Transverse colon (tissue), 4 donors: ENCODE measurements at regions not wholly inside any gene's neighbourhood (a gene's known extent, or its start where the extent isn't known, plus 50 kb on each side); places are given as distances from the start of the nearest gene placed in this dataset.

Experiments used
- DNase-seq: peaks from one replicate; pipeline ENCODE4 v3.0.0-alpha.2; 2019
- H3K27ac ChIP-seq, 4 donors: fragments of 200-600 bp; sonication (generic); 2 replicates each; pipeline ENCODE4 v1.5.1; 2016 to 2018; ENCODE audit warnings: inconsistent platforms in 4 of 4
- H3K27me3 ChIP-seq: fragments of 200-600 bp; sonication (generic); 2 replicates; pipeline ENCODE4 v1.5.1; 2017; ENCODE audit warnings: inconsistent platforms
- H3K36me3 ChIP-seq, 4 donors: fragments of 200-600 bp; sonication (generic); 2 replicates each; pipeline ENCODE4 v1.5.1; 2017 to 2019; ENCODE audit warnings: inconsistent platforms in 4 of 4
- H3K4me1 ChIP-seq, 4 donors: fragments of 200-600 bp; sonication (generic); 2 replicates each; pipeline ENCODE4 v1.5.1; 2017 to 2020; ENCODE audit warnings: inconsistent platforms in 4 of 4
- H3K4me3 ChIP-seq, 4 donors: fragments of 200-600 bp; sonication (generic); 1 replicate in 1 of 4; 2 replicates in 3 of 4; pipeline versions ENCODE4 v1.5.1 to v1.6.1; 2017 to 2019; ENCODE audit warnings: inconsistent platforms in 4 of 4
- H3K9me3 ChIP-seq, 2 donors: fragments of 200-600 bp; sonication (generic); 2 replicates each; pipeline ENCODE4 v1.5.1; 2017 to 2019; ENCODE audit warnings: inconsistent platforms in 2 of 2
- CTCF ChIP-seq, 5 experiments: fragments of 200-600 bp in 3 of 5; fragments of 450-650 bp in 2 of 5; sonication (generic) in 3 of 5; IDR thresholded peaks; 1 replicate in 2 of 5; 2 replicates in 3 of 5; pipeline ENCODE4 v1.5.1; 2016 to 2017; ENCODE audit warnings: antibody characterized with exemption in 5 of 5, inconsistent platforms in 3 of 5, mild to moderate bottlenecking in 2 of 5, moderate library complexity in 1 of 5
- EP300 ChIP-seq: sonication (generic); formaldehyde crosslinking; IDR thresholded peaks from one replicate; pipeline ENCODE4 v1.6.1; 2017; ENCODE audit warnings: antibody characterized with exemption, low read depth
- POLR2A ChIP-seq: fragments of 450-650 bp; IDR thresholded peaks from one replicate; pipeline ENCODE4 v1.6.1; 2016; ENCODE audit warnings: antibody characterized with exemption, mild to moderate bottlenecking, moderate library complexity
- POLR2AphosphoS5 ChIP-seq, 3 donors: sonication (generic); formaldehyde crosslinking; IDR thresholded peaks; one replicate each; pipeline ENCODE4 v1.6.1; 2016; ENCODE audit warnings: antibody characterized with exemption in 3 of 3
- WGBS, 2 donors: methylation state at CpG; one replicate each; pipeline ENCODE4 v1.1.5; 2018; ENCODE audit warnings: low coverage in 1 of 2; 5-methylcytosine and 5-hydroxymethylcytosine counted together
- in situ Hi-C, 4 donors: fragments of 200-750 bp; cut with MboI; loops; one replicate each; pipeline versions ENCODE4 v1.15.0 to v1.15.1; 2017; ENCODE audit warnings: low sequenced_read_pairs in 3 of 4, low pct_ligation_motif_present in 1 of 4, low pct_unique_long_range_greater_than_20kb in 1 of 4
- intact Hi-C: fragments of 100-400 bp; cut with DNase I; formaldehyde crosslinking; loops from one replicate; pipeline ENCODE4 v1.15.1; 2023; ENCODE audit warnings: low total_unique reads

GRCh38 chr2:118791483-118791882 is 56.0 kb downstream of the EN1 start:
- DNase-seq, result no peak
- no peak overlapping the region for H3K4me3 ChIP-seq
- in situ Hi-C loops (no loop called here), intact Hi-C loops (no loop called here)
- no peaks in the 10 kb centered on the region for H3K9me3 ChIP-seq
- no peaks in the 10 kb centered on the region for H3K27me3 ChIP-seq
- no peak for TF ChIP-seq POLR2A
- TF ChIP-seq EP300, result no peak
- no peak for TF ChIP-seq POLR2AphosphoS5 (IDR thresholded peaks at IDR 0.05)
- no peak for TF ChIP-seq CTCF (IDR thresholded peaks at IDR 0.05)
- H3K4me1 ChIP-seq, result no peaks in the 10 kb centered on the region
- no peaks in the 10 kb centered on the region for H3K36me3 ChIP-seq
- no peak overlapping the region for H3K27ac ChIP-seq

- WGBS, 2 donors, result 51 to 61% methylated on average over 2 to 7 of the region's 7 CpGs
- intact Hi-C loops (no loop called here), in situ Hi-C loops (no loop called here)
- Histone ChIP-seq H3K27ac (no peak overlapping the region), H3K4me1 (no peaks in the 10 kb centered on the region), H3K4me3 (no peak overlapping the region), H3K27me3 (no peaks in the 10 kb centered on the region), H3K9me3 (no peaks in the 10 kb centered on the region), H3K36me3 (no peaks in the 10 kb centered on the region)
- TF ChIP-seq EP300 (no peak), POLR2AphosphoS5 (IDR thresholded peaks at IDR 0.05) (no peak), POLR2A (no peak), CTCF (IDR thresholded peaks at IDR 0.05) (no peak)
- no peak for DNase-seq
These were observed 60.7 kb downstream of the EN1 start for GRCh38 chr2:118786746-118787145.

- Histone ChIP-seq H3K27ac (no peak overlapping the region), H3K4me1 (no peaks in the 10 kb centered on the region), H3K36me3 (no peaks in the 10 kb centered on the region), H3K9me3 (no peaks in the 10 kb centered on the region), H3K4me3 (no peak overlapping the region), H3K27me3 (peaks cover 8% of the 10 kb centered on the region)
- TF ChIP-seq POLR2AphosphoS5 (IDR thresholded peaks at IDR 0.05) (no peak), EP300 (no peak), POLR2A (no peak), CTCF (IDR thresholded peaks at IDR 0.05) (no peak)
- intact Hi-C loops, result no loop called here
- WGBS, 2 donors, result 79 to 85% methylated on average over 2 to 6 of the region's 6 CpGs
- in situ Hi-C loops, result no loop called here
- no peak for DNase-seq
These were observed 62.6 kb downstream of the EN1 start for GRCh38 chr2:118784860-118785259.

- in situ Hi-C loops, result no loop called here
- WGBS, 2 donors, result 53% methylated on average over 1 of the region's 1 CpG; no CpG with 5 or more reads in 1 of the 2 donors
- peaks cover 37% of the 10 kb centered on the region for H3K27me3 ChIP-seq
- no peak overlapping the region for H3K4me3 ChIP-seq
- H3K27ac ChIP-seq, result no peak overlapping the region
- H3K36me3 ChIP-seq, result no peaks in the 10 kb centered on the region
- no peaks in the 10 kb centered on the region for H3K9me3 ChIP-seq
- DNase-seq, result no peak
- peaks cover 6 to 8% (median 6%) of the 10 kb centered on the region in 4 donors for H3K4me1 ChIP-seq
- intact Hi-C loops, result no loop called here
- TF ChIP-seq CTCF (IDR thresholded peaks at IDR 0.05), result no peak
- no peak for TF ChIP-seq POLR2AphosphoS5 (IDR thresholded peaks at IDR 0.05)
- no peak for TF ChIP-seq EP300
- no peak for TF ChIP-seq POLR2A
These were observed 68.1 kb downstream of the EN1 start for GRCh38 chr2:118779362-118779761.
